GM20000 (cell line): ENCODE measurements at regions not wholly inside any gene's neighbourhood (a gene's known extent, or its start where the extent isn't known, plus 50 kb on each side); places are given as distances from the start of the nearest gene placed in this dataset.

Experiments
- DNase-seq: peaks from one replicate; pipeline ENCODE4 v3.0.0; 2012; ENCODE audit warnings: low spot score
- CTCF ChIP-seq: IDR thresholded peaks from 2 replicates; pipeline ENCODE4 v1.5.1; 2012; ENCODE audit warnings: mild to moderate bottlenecking, control low read depth; ENCODE audit errors: extremely low read depth, missing control alignments

GRCh38 chr13:87384099-87384498, 287.1 kb upstream of the SLITRK5 start:
- DNase-seq = no peak
- TF ChIP-seq CTCF = no peak

- no peak for DNase-seq
- no peak for TF ChIP-seq CTCF
Measured at GRCh38 chr13:87393358-87393757, 277.8 kb upstream of the SLITRK5 start.

GRCh38 chr13:87398047-87398446, 273.1 kb upstream of the SLITRK5 start:
- TF ChIP-seq CTCF = no peak
- no peak for DNase-seq

GRCh38 chr13:87403748-87404432, 267.3 kb upstream of the SLITRK5 start:
- DNase-seq = no peak

DNA sequence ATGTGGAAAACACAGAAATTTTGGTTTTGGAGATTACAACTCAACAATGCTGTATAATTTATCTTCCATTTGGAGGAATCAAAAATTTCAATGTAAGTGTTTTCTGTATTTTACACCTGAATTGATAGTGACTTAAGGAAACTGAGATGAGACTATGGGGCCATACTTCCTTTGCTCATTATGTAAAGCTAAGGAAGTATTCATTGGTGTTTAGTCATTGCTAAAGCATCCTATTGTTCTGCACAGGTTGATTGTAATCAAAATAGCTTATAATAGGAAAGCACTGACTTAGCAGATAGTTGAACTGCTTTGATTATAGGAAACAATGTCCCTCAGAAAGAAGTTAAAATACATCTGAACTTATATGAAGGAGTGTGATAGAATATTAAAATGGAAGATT, 244.4 kb upstream of the SLITRK5 start:
- no peak for DNase-seq
- no peak for TF ChIP-seq CTCF

More at GRCh38 chr13:87403748-87404432, 267.3 kb upstream of the SLITRK5 start:
- TF ChIP-seq CTCF = no peak

GRCh38 chr13:87444135-87444534, 227.0 kb upstream of the SLITRK5 start:
- TF ChIP-seq CTCF = no peak
- DNase-seq = no peak

DNA sequence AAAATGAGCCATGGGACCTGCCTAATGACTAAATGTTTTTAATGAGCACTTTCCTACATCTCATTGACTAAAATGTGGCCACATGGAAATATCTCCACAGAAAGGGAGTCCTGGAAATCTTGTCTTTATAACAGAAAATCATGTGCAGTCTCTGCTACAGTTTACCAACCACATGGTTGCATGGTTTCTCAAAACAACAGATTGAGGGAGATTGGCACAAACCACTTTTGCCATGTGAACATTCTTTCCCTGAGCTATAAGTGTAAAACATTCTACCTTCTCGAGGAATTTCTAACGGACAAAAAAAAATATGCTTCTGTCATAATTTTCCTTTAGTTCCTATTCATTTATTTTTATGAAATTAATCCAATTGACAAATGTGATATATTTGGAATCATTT, 218.9 kb upstream of the SLITRK5 start:
- DNase-seq = no peak
- TF ChIP-seq CTCF = no peak
